Panc1 (cell line): ENCODE measurements at regions not wholly inside any gene's neighbourhood (a gene's known extent, or its start where the extent isn't known, plus 50 kb on each side); places are given as distances from the start of the nearest gene placed in this dataset.

Experiments
- POLR2AphosphoS5 ChIP-seq: IDR thresholded peaks from 2 replicates; pipeline ENCODE4 v1.6.1; 2012; ENCODE audit warnings: mild to moderate bottlenecking, low read depth, low read length, moderate library complexity
- SIN3A ChIP-seq: IDR thresholded peaks from 2 replicates; pipeline ENCODE4 v1.6.1; 2012; ENCODE audit warnings: low read depth, mild to moderate bottlenecking, low read length, moderate library complexity, borderline replicate concordance; ENCODE audit not compliant: insufficient read depth
- TF ChIP-seq, protein P1 (sequence below): fragments of 450-650 bp; IDR thresholded peaks from 2 replicates; pipeline ENCODE4 v1.5.1; 2017; ENCODE audit warnings: mild to moderate bottlenecking

DNA sequence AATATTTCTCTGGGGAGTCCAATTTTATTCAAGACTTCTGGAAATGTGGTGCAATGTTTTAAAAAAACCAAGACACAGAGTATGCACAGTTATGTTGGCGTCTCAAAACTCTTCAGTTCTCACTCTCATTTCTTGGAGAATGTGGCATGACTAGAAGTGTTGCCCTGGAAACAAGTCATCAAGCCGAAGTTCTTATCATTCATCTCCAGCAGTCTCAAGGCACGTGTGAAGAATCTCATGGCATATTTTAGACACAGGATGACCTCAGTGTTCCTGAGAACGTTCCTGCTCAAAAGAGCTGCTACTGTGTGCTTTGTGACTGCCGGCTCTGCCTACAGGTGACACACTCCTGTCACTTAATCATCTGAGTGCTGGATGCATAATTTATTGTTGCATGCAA is 147.4 kb upstream of the IRX4 start:
- no peak for TF ChIP-seq POLR2AphosphoS5
- TF ChIP-seq, protein P1, sequence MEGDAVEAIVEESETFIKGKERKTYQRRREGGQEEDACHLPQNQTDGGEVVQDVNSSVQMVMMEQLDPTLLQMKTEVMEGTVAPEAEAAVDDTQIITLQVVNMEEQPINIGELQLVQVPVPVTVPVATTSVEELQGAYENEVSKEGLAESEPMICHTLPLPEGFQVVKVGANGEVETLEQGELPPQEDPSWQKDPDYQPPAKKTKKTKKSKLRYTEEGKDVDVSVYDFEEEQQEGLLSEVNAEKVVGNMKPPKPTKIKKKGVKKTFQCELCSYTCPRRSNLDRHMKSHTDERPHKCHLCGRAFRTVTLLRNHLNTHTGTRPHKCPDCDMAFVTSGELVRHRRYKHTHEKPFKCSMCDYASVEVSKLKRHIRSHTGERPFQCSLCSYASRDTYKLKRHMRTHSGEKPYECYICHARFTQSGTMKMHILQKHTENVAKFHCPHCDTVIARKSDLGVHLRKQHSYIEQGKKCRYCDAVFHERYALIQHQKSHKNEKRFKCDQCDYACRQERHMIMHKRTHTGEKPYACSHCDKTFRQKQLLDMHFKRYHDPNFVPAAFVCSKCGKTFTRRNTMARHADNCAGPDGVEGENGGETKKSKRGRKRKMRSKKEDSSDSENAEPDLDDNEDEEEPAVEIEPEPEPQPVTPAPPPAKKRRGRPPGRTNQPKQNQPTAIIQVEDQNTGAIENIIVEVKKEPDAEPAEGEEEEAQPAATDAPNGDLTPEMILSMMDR: no peak
- TF ChIP-seq SIN3A: no peak
